GM21825 (cell line): ENCODE measurements at regions not wholly inside any gene's neighbourhood (a gene's known extent, or its start where the extent isn't known, plus 50 kb on each side); places are given as distances from the start of the nearest gene placed in this dataset.

Experiments
- ATAC-seq: cut with Tn5 transposase; IDR thresholded peaks from one replicate; pipeline ENCODE4 v1.9.1; 2021; ENCODE audit warnings: mild to moderate bottlenecking, moderate library complexity; ENCODE audit not compliant: unreplicated experiment

DNA sequence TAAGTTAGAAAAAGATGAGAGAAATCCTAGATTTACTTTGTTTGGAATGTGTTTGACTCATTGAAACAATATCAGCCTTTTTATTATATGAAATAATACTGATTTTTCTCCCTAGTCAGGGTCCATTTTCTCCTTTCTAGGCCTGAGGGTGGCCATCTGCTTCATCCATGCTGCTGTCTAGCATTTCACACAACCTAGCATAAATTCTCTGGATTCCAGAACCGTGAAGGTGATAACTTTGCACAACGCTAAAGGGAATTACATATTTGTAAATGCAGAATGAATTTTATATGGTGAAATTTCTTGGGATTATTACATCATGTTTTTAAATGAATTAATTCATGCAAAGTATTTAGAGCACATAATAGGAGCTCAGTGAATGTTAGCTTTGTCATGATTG lies 505.1 kb downstream of the INHBA start:
- no peak for ATAC-seq

DNA sequence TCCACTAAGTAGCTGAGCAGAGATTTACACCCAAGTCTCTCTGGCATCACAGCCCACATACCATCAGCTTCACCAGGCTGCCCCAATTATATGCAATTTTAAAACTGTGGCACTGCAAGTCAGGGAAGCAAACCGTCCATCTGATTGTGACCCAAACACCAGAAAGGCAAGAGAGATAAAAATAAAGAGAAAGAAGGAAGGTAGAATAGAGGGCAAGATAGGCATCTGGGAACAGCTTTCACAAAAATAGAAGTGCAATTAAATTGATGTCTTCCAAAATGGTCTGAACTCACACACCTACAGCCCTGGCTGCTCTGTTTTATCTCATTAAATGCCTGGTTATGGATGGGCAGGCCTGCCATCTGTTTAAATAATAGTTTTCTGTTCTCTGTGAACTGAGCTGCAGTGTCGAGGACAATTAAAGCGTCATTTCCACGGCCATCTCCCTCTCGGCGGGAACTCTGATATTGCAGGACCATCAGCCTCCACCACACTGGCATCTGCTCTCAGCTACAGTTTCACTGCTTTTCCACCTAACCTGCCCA lies 509.1 kb downstream of the INHBA start:
- no peak for ATAC-seq

GRCh38 chr7:41190581-41190980 lies 512.3 kb downstream of the INHBA start:
- ATAC-seq: no peak

DNA sequence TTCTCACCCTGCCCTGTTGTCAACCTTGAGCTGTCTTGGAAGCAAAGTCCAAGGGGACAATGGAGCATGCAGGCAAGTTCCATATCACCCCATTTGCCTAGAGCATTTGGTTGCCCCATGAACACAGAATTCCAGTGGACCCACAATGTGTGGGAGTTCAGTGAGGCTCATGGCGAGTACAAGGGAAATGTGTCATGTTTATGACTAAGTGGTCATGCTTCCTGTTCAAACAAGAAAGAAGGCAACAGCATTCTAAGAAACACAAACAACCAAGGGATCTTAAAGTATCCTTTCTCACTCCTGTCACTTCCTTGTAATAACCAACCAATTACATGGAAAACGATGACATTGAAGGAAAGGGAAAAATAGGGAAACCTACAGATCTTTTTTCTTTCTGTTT lies 513.0 kb downstream of the INHBA start:
- no peak for ATAC-seq

DNA sequence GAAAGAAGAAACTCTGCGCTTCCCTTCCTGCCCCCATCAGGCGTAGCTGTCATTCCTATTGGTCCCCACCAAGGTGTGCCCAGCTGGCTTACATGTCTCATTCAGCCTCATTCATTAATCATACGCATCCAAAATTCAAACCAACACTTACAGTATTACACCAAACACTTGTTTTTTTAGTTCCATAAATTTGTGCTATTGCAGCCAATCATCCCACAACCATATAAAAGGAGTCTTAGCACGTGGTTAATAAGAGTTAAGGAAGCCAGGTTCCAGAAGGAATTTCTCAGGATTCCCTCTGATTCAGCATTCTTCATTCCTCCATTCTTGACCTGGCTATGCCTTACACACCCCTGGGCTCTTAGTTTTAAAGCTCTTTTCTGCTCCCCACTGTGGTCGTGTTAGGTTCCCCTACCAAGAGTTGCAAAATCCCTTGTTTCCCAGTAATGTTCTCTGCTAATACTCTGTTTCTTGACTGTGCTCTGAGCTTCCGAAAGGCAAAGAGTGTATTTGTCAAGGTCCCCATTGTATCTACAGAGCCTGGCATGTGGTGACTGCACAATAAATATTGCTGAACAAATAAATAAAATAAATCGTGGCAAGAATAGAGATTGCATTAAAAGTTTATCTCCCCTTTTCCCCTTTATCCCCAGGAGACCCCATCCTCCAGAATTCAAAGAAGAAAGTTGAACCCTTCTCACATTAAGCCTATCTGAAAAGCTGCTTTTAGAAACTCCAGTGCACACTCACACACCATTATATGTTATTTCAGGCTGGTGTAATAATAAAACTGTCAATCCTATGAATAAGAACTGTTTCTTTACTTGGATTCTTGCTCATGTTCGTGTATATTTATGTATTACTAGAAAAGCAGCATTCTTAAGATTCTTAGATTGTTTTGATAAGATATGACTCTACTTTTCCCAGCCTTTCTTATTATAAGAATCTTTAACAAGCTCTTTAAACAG lies 514.4 kb downstream of the INHBA start:
- no peak for ATAC-seq

DNA sequence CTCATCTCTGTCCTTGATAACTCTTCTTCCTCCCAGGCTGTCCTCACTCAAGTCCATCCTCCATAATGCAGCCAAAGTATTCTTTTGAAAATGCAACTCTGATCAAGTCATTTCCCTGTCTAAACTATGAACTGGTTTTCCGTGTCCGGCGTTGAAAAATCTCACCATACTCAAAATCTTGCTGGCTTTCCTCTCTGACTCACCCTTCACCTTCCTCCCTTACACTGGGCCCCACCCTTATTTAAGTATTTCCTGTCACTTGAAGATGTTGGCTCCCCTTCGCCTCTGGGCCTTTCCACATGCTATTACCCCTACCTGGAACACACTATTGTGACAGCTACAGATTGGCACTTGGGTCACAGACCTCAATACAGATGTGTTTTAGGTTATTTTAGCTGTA lies 515.6 kb downstream of the INHBA start:
- no peak for ATAC-seq

GRCh38 chr7:41185851-41186250 lies 517.0 kb downstream of the INHBA start:
- ATAC-seq: no peak

GRCh38 chr7:41183741-41184140 lies 519.1 kb downstream of the INHBA start:
- no peak for ATAC-seq

DNA sequence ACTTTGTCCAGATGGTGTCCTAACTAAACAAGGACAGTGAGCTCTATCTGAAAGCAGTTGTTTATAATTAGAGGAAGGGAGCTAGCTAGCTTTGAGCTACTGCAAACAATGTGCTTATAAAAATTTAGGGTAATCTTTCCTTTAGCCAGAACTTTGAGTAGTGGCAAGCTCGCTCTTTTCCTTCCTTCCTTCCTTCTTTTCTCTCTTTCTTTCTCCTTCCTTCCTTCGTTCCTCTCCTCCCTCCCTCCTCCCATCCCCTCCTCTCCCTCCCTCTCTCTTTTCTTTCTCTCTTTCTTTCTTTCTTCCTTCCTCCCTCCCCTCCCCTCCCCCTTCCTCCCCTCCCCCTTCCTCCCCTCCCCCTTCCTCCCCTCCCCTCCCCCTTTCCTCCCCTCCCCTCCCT lies 520.1 kb downstream of the INHBA start:
- no peak for ATAC-seq

GRCh38 chr7:41175435-41175834 lies 527.5 kb downstream of the INHBA start:
- ATAC-seq: no peak

- no peak for ATAC-seq
Observed at GRCh38 chr7:41174521-41174920, 528.4 kb downstream of the INHBA start.

- ATAC-seq: no peak
Observed at GRCh38 chr7:41170466-41170865, 532.4 kb downstream of the INHBA start.

GRCh38 chr7:41169317-41169716 lies 533.6 kb downstream of the INHBA start:
- no peak for ATAC-seq

DNA sequence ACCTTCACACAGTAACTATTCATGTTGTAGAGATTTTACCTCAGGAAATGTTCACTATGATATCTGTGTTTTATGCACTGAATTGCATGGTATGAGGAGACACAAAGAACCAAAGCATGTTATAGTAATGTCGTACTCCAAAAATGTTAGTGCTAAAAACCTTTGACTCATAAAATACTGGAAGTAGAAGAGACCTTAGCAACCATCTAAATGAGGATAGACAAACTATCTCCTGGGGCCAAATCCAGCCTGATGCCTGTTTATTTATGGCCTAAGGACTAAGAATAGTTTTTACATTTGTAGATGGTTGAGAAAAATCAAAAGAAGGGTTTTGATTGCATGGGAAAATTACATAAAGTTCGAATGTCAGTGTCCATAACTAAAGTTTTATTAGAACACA lies 535.1 kb downstream of the INHBA start:
- no peak for ATAC-seq

- no peak for ATAC-seq
Observed at GRCh38 chr7:41164440-41164839, 538.5 kb downstream of the INHBA start.

- ATAC-seq: no peak
Observed at GRCh38 chr7:41163991-41164390, 538.9 kb downstream of the INHBA start.

- ATAC-seq: no peak
Observed at GRCh38 chr7:41162612-41163011, 540.3 kb downstream of the INHBA start.

DNA sequence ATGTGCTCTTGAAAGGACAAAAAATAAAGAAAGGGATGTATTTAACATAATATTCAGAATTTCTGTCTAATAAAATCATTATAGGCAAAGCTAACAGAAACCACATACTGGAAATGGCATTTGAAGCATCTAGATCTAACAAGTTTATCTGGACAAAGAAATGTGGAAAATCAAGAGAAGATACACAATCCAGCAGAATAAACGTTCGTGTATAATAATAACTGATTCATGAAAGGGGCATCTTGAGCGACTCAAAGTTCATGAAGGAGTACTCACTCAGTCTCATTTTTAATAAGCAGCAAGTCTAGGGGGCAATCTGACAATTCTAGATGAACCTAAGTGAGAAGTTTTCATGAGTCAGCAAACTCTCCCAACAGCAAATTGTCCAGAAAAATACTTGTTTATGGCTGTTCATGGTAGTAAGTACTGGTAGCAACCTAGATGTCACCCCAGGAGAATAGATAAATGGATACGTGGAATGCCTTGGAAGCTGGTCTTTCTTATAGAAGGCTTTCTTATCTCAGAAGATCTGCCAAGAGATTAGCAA lies 541.8 kb downstream of the INHBA start:
- no peak for ATAC-seq

DNA sequence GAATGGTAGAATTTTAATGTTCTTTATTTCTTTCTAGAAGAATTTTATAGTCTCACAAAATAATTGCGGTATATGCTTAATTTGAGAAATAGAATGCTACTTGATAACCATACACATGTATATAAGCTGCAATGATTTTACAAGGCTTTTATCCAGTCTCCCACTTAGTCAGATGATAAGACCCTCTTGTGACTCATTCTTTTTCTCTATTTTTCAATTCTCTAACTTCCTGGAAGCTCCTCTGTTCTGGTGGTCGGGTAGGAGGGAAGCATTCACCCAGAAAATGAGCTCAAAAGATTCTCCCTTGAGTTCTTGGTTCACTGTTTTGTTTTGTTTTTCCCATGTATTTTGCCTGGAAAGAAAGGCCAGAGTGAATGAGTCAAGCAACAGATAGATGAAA lies 546.6 kb downstream of the INHBA start:
- ATAC-seq: no peak

DNA sequence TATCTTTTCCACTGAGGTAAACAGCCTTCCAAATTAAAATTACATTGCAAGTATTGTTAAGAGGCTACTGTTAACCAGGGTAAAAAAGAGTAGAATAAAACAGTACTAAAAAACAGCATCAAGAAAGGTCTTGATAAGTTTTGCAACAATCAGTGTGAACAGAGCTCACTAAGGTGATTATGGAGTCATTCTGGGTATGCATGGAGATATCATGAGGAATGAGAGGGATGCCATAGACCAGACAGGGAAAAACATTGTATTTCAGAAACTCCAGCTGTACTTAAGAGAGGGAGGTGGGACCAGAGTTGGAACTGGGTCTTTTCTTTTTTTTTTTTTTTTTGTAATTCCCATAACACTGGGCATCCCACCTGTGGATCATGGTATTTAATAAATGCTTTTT lies 549.6 kb downstream of the INHBA start:
- ATAC-seq: no peak

- ATAC-seq: no peak
Observed at GRCh38 chr7:41152179-41152678, 550.7 kb downstream of the INHBA start.

GRCh38 chr7:41149576-41149975 lies 553.3 kb downstream of the INHBA start:
- ATAC-seq: no peak
